Muscle of back (tissue), 3 donors: ENCODE measurements at regions not wholly inside any gene's neighbourhood (a gene's known extent, or its start where the extent isn't known, plus 50 kb on each side); places are given as distances from the start of the nearest gene placed in this dataset.
"Not testable (repeated sequence)": the region's sequence is repeated elsewhere in the genome, so short reads cannot be mapped to it uniquely, and the experiment has no call there.

Source experiments
- DNase-seq, 3 donors: peaks; one replicate each; pipeline versions ENCODE4 v3.0.0 to v3.0.0-alpha.2; 2013

GRCh38 chr1:82829527-82829926, 1028.8 kb downstream of the ADGRL2 start:
- DNase-seq: no peak

DNA sequence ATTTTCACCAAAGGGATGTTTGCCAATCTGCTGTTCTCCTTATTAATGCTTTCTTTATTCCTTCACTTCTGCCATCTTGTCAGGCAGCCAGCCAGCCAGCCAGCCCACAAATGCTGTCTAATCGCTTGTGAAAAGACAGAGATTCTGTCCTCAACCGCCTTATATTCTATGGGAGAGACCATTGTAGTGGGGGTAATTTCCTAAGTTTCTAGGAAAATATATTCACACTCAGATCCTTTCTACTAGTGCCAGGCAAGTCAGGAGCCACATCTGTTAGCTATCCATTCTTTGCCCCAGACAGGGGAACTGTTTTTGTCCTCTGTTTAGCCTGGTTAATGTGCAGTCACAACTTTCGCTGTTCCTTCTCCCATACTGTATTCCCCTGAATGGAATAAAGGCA, 1023.1 kb downstream of the ADGRL2 start:
- no peak for DNase-seq

- DNase-seq: no peak
These were observed 1020.1 kb downstream of the ADGRL2 start for GRCh38 chr1:82820816-82821215.

DNA sequence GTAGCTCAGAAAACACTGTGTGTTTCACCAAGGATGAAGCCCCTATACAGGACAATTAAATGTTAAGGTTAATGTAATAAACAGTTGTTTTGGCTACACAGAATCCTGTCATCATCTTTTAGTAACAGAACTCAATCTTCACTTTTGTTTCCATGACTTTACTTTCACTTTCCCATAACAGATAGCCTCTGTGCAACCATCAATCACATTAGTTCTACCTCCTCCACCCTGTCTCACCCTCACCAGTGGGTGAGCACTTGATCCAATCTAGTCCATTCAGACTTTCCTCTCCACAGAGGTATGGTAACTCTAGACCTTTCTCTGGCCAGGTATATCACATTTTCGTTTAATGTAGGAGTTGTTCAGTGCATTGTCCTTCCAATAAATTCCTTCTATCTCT, 1018.5 kb downstream of the ADGRL2 start:
- peak in 1 of 3 donors; percentile 47 for DNase-seq

- no peak for DNase-seq
These were observed 1017.9 kb downstream of the ADGRL2 start for GRCh38 chr1:82818586-82818985.

DNA sequence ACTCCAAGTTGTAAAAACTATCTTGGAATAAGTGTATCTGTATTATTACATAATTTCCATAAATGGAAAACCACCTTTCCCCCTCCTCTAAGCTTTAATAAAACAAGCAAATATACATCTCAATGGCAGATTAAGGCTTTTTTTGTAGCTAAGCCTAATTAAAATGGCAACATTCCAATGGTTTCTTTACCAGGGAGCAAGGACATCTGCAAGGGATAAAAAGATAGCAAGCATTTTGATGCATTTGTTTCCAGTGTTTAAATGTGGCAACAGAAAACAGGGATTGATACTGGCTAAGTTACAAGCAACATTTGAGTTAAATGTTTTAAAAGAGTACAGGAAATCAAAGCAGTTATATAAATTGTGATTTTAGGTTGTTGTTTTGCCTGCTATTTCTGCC, 1012.7 kb downstream of the ADGRL2 start:
- DNase-seq: peak in 1 of 3 donors; percentile 42

- DNase-seq: no peak
These were observed 1009.9 kb downstream of the ADGRL2 start for GRCh38 chr1:82810601-82811000.

DNA sequence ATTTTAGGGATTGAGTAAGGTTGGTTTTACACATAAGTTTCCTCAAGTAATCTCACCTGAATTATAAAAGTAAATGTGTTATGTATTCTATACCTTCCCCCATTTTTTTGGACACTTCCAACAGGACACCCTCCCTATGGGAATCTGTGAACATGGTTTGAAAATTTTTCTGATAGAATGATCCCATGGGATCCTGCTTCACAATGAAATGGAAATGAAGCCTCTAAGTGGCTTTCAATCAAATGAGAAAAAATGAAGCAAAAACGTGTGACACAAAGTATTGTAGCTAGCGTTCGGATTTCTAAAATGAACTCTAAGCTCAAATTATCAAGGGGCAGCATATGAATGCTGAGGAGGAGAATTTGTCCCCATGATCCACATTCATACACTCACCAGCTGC, 1006.8 kb downstream of the ADGRL2 start:
- no peak for DNase-seq

DNA sequence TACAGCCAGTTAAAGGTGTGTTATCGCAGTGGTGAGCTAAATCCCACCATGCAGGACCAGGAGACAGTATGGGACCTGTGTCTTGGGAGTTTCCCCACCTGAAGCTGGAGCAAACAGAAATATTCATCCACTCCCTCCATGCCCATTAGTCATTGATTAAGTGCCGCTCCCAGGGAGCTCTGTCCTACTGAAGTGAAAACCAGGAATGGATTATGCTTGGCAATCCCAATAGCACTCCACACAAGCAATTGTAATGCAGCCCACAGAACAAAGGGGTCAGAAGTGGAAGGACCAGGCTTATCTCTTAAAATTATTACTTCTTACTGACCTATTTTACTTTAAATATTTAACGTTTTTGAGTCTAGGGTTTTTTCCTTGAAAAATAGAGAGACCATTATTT, 1005.4 kb downstream of the ADGRL2 start:
- no peak for DNase-seq

DNA sequence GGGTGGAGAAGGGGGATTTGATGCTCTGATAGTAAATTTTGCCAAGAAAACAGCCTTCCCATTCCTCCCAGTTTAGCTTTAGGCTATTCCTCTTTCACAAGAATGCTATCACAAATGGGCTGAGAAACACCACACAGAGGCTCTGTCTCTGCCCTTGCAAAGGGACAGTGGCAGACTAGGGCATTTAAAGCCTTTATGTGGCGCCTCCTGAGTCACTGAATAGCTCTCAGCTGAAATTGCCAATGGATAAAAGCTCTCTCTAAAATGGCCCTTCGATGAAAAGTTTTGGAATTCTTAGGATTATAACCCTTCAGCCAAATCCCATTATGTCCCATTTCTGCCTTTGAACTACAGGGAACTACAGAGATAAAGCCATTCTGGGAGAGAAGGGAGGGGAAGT, 1000.4 kb downstream of the ADGRL2 start:
- no peak for DNase-seq

- DNase-seq: no peak
These were observed 1000.0 kb downstream of the ADGRL2 start for GRCh38 chr1:82800721-82801120.

DNA sequence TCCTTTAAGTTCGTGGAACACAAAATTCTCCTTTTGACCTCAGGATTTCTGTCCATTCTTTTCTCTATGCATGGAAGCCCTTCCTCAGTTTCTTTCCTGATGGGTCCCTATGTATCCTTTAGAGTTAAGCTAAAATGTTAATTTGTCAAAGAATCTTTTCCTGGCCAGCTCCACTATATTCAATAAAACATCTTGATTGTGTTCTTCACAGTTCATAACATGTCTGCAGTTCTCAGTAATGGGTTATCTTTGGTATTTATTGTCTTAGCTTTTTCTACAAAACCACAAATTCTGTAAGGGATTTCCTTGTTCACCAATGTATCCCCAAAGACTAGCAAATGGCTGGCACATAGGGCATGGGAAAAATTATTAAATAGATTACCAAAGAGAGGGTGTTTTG, 998.5 kb downstream of the ADGRL2 start:
- no peak for DNase-seq

DNA sequence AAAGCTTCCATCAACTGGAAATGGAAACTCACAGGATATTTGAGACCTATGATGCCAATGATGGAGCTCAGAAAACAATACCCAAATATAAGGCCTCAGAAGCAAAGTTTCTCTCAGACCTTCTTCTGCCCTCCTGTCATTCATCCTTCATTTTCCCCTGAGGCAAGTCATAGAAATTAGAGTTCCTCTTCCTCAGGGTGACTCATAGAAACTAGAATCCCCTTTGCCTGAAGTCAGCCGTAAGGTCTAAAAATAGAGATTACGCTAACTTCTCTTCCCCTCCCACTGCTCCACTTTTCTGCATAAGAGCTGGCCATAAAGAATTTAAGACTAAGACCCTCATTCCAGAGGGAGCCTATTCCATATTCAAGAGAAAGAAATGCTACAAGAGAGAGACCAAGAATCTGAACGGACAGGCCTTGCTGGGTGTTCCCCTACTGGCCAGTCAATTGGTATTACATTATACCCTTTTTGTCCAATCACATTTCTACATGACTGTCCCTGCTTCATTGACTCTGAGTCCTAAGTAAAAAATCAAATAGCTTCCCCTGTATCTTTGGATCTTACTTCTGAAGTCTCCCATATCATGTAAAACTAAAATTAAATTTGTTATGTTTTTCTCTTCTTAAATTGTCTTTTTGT, 994.9 kb downstream of the ADGRL2 start:
- no peak for DNase-seq

GRCh38 chr1:82792151-82792550, 991.4 kb downstream of the ADGRL2 start:
- DNase-seq: no peak

GRCh38 chr1:82790556-82790955, 989.8 kb downstream of the ADGRL2 start:
- DNase-seq: no peak

- DNase-seq: no peak
These were observed 987.9 kb downstream of the ADGRL2 start for GRCh38 chr1:82788660-82789059.

- no peak for DNase-seq
These were observed 987.3 kb downstream of the ADGRL2 start for GRCh38 chr1:82788038-82788437.

- no peak for DNase-seq
These were observed 986.1 kb downstream of the ADGRL2 start for GRCh38 chr1:82786883-82787282.

GRCh38 chr1:82785268-82785790, 984.6 kb downstream of the ADGRL2 start:
- DNase-seq: peak; percentile 7 to 41 (median 10)

- no peak for DNase-seq
These were observed 982.3 kb downstream of the ADGRL2 start for GRCh38 chr1:82783044-82783443.

- DNase-seq: no peak
These were observed 981.9 kb downstream of the ADGRL2 start for GRCh38 chr1:82782599-82782998.

DNA sequence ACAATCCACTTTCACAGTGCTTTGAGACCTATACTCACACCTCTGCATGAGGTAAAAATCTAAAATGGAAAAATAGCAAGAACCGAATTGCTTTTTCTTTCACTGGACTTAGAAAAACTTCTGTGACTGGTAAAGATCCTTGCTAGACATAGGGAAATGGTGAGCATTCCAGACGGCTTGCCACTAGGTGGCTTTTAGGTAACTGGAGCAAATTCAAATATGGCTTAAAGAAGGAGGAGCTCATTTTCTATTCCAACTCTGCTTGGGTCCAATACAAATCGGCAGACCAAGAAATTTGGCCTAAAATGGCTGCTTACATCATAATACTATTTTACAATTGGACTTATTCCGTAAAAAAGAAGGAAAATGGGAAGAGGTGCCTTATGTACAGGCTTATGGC, 977.9 kb downstream of the ADGRL2 start:
- no peak for DNase-seq

GRCh38 chr1:82777240-82777639, 976.5 kb downstream of the ADGRL2 start:
- DNase-seq: no peak

- DNase-seq: not testable (repeated sequence)
These were observed 976.0 kb downstream of the ADGRL2 start for GRCh38 chr1:82776730-82777129.
